ENCODE measurements at regions not wholly inside any gene's neighbourhood (a gene's known extent, or its start where the extent isn't known, plus 50 kb on each side); places are given as distances from the start of the nearest gene placed in this dataset.
"Not testable (repeated sequence)": the region's sequence is repeated elsewhere in the genome, so short reads cannot be mapped to it uniquely, and the experiment has no call there.

GRCh38 chr9:64370344-64370743, 914.7 kb downstream of the FOXD4L5 start:
- H3K9me3 ChIP-seq (replicated peaks in 1 of 3); H3K27me3 ChIP-seq; H3K4me3 ChIP-seq; intact Hi-C loops (cut with DNase I); H3K4me1 ChIP-seq (replicated peaks in 1 of 2); H3K27ac ChIP-seq; H3K36me3 ChIP-seq (replicated peaks in 1 of 2): not testable (repeated sequence)
- peak in 2 of 7 donors; percentile 6 to 47 for DNase-seq
- WGBS, 4 donors: 81 to 100% (median 86%) methylated on average over 4 to 5 of the region's 8 CpGs; no CpG with 5 or more reads in 1 of the 4 donors

GRCh38 chr9:64369644-64370043, 915.4 kb downstream of the FOXD4L5 start:
- H3K36me3 ChIP-seq (replicated peaks in 1 of 2); intact Hi-C loops (cut with DNase I); H3K9me3 ChIP-seq (replicated peaks in 1 of 3); H3K4me1 ChIP-seq (replicated peaks in 1 of 2); H3K4me3 ChIP-seq; H3K27ac ChIP-seq; H3K27me3 ChIP-seq: not testable (repeated sequence)
- peak in 3 of 7 donors; percentile 0 to 13 (median 13) for DNase-seq
- WGBS, 4 donors: 0% methylated on average over 9 of the region's 31 CpGs; no CpG with 5 or more reads in 3 of the 4 donors

- H3K27me3 ChIP-seq; intact Hi-C loops (cut with DNase I); H3K9me3 ChIP-seq (replicated peaks in 1 of 3); H3K36me3 ChIP-seq (replicated peaks in 1 of 2); H3K4me1 ChIP-seq (replicated peaks in 1 of 2); H3K27ac ChIP-seq; H3K4me3 ChIP-seq: not testable (repeated sequence)
- TF ChIP-seq CTCF (IDR thresholded peaks at IDR 0.05): peak in 4 of 6 experiments; percentile 19 to 58 (median 29)
- 0 to 2% methylated on average over 19 to 24 of the region's 44 CpGs; no CpG with 5 or more reads in 2 of the 4 donors for WGBS, 4 donors
- peak; percentile 79 to 93 (median 87) for DNase-seq
Measured at GRCh38 chr9:64369114-64369513, 915.9 kb downstream of the FOXD4L5 start.

- H3K27ac ChIP-seq; H3K4me1 ChIP-seq (replicated peaks in 1 of 2); H3K27me3 ChIP-seq; intact Hi-C loops (cut with DNase I); H3K9me3 ChIP-seq (replicated peaks in 1 of 3); H3K4me3 ChIP-seq; H3K36me3 ChIP-seq (replicated peaks in 1 of 2); DNase-seq: not testable (repeated sequence)
- 1 to 3% methylated on average over 5 to 8 of the region's 16 CpGs; no CpG with 5 or more reads in 2 of the 4 donors for WGBS, 4 donors
Measured at GRCh38 chr9:64368644-64368942, 916.4 kb downstream of the FOXD4L5 start.

GRCh38 chr9:64367826-64368643, 917.0 kb downstream of the FOXD4L5 start:
- H3K4me3 ChIP-seq; intact Hi-C loops (cut with DNase I); H3K9me3 ChIP-seq (replicated peaks in 1 of 3); H3K27me3 ChIP-seq; H3K27ac ChIP-seq; H3K4me1 ChIP-seq (replicated peaks in 1 of 2); H3K36me3 ChIP-seq (replicated peaks in 1 of 2): not testable (repeated sequence)
- WGBS, 4 donors: 23 to 79% (median 50%) methylated on average over 4 to 35 of the region's 47 CpGs; no CpG with 5 or more reads in 1 of the 4 donors
- peak in 4 of 7 donors; percentile 4 to 59 (median 12) for DNase-seq

Data from adrenal gland (tissue), 9 donors.